Peyer's patch (tissue), 4 donors: ENCODE measurements at regions not wholly inside any gene's neighbourhood (a gene's known extent, or its start where the extent isn't known, plus 50 kb on each side); places are given as distances from the start of the nearest gene placed in this dataset.

Source experiments
- DNase-seq, 3 donors: peaks; one replicate each; pipeline ENCODE4 v3.0.0-alpha.2; 2017 to 2019
- H3K27ac ChIP-seq, 4 donors: fragments of 200-600 bp; sonication (generic); one replicate each; pipeline ENCODE4 v1.5.1; 2016 to 2019
- H3K27me3 ChIP-seq, 2 donors: fragments of 200-600 bp; sonication (generic); one replicate each; pipeline ENCODE4 v1.5.1; 2019
- H3K36me3 ChIP-seq, 3 donors: fragments of 200-600 bp; sonication (generic); one replicate each; pipeline ENCODE4 v1.5.1; 2016 to 2019
- H3K4me1 ChIP-seq, 4 donors: fragments of 200-600 bp; sonication (generic); one replicate each; pipeline ENCODE4 v1.5.1; 2016 to 2019
- H3K4me3 ChIP-seq, 4 donors: fragments of 200-600 bp; sonication (generic); 1 replicate in 3 of 4; 2 replicates in 1 of 4; pipeline ENCODE4 v1.5.1; 2016 to 2019; ENCODE audit warnings: mild to moderate bottlenecking in 1 of 4
- H3K9me3 ChIP-seq, 4 donors: fragments of 200-600 bp; sonication (generic); one replicate each; pipeline ENCODE4 v1.5.1; 2016 to 2019; ENCODE audit warnings: mild to moderate bottlenecking in 1 of 4
- CTCF ChIP-seq, 6 experiments: fragments of 450-650 bp in 4 of 6; fragments of 200-600 bp in 2 of 6; sonication (generic) in 1 of 6; IDR thresholded peaks; one replicate each; pipeline ENCODE4 v1.5.1; 2017 to 2019; ENCODE audit warnings: antibody characterized with exemption in 6 of 6, mild to moderate bottlenecking in 3 of 6, moderate library complexity in 1 of 6
- POLR2A ChIP-seq, 2 donors: fragments of 450-650 bp; IDR thresholded peaks; one replicate each; pipeline ENCODE4 v1.5.1; 2017; ENCODE audit warnings: antibody characterized with exemption in 2 of 2, mild to moderate bottlenecking in 2 of 2, moderate library complexity in 2 of 2
- small RNA-seq, 2 donors: library from RNA; depleted of rRNA; stranded (forward); fragments of <200 nt; gene quantifications; one replicate each; pipeline ENCODE3, GENCODE V24; 2016

- Histone ChIP-seq H3K4me1 (no peaks in the 10 kb centered on the region), H3K27me3 (no peaks in the 10 kb centered on the region), H3K9me3 (no peaks in the 10 kb centered on the region), H3K36me3 (no peaks in the 10 kb centered on the region), H3K4me3 (no peak overlapping the region), H3K27ac (no peak overlapping the region)
- no peak for DNase-seq
- no peak for TF ChIP-seq POLR2A (IDR thresholded peaks at IDR 0.05)
- no peak for TF ChIP-seq CTCF (IDR thresholded peaks at IDR 0.05)
Observed at GRCh38 chr15:77688266-77688665, 55.6 kb upstream of the LINGO1 start.

- TF ChIP-seq POLR2A (IDR thresholded peaks at IDR 0.05) (no peak), CTCF (IDR thresholded peaks at IDR 0.05) (no peak)
- no peak for DNase-seq
- Histone ChIP-seq H3K4me1 (no peaks in the 10 kb centered on the region), H3K27ac (no peak overlapping the region), H3K4me3 (no peak overlapping the region), H3K27me3 (no peaks in the 10 kb centered on the region), H3K36me3 (no peaks in the 10 kb centered on the region), H3K9me3 (no peaks in the 10 kb centered on the region)
Observed at GRCh38 chr15:77685082-77685815, 52.5 kb upstream of the LINGO1 start.

- no peak overlapping the region for H3K4me3 ChIP-seq
- no peaks in the 10 kb centered on the region for H3K9me3 ChIP-seq
- no peak overlapping the region for H3K27ac ChIP-seq
- no peaks in the 10 kb centered on the region for H3K4me1 ChIP-seq
- no peak for DNase-seq
- no peaks in the 10 kb centered on the region for H3K27me3 ChIP-seq
- H3K36me3 ChIP-seq = no peaks in the 10 kb centered on the region
- TF ChIP-seq CTCF (IDR thresholded peaks at IDR 0.05) (no peak), POLR2A (IDR thresholded peaks at IDR 0.05) (no peak)
Observed at GRCh38 chr15:77684341-77685081, 51.8 kb upstream of the LINGO1 start.

- H3K9me3 ChIP-seq = no peaks in the 10 kb centered on the region
- H3K4me1 ChIP-seq = no peaks in the 10 kb centered on the region
- H3K36me3 ChIP-seq = no peaks in the 10 kb centered on the region
- no peak for TF ChIP-seq POLR2A (IDR thresholded peaks at IDR 0.05)
- TF ChIP-seq CTCF (IDR thresholded peaks at IDR 0.05) = no peak
- no peak for DNase-seq
- H3K27ac ChIP-seq = no peak overlapping the region
- H3K4me3 ChIP-seq = no peak overlapping the region
- H3K27me3 ChIP-seq = no peaks in the 10 kb centered on the region
Observed at GRCh38 chr15:77682564-77682963, 49.9 kb upstream of the LINGO1 start.

Small RNAs in the stretch of these regions (small RNA-seq; reads per million reads assigned to genes)
- gene RN7SL214P = 0 reads per million in 2 donors
